NB4 (cell line): ENCODE measurements at regions not wholly inside any gene's neighbourhood (a gene's known extent, or its start where the extent isn't known, plus 50 kb on each side); places are given as distances from the start of the nearest gene placed in this dataset.

Experiments used
- CTCF ChIP-seq: IDR thresholded peaks from one replicate; pipeline ENCODE4 v1.5.1; 2012; ENCODE audit warnings: low read depth, low read length
- MAX ChIP-seq: IDR thresholded peaks from 2 replicates; pipeline ENCODE4 v1.6.1; 2011; ENCODE audit warnings: low read depth, low read length
- MYC ChIP-seq: IDR thresholded peaks from 2 replicates; pipeline ENCODE4 v1.6.1; 2011; ENCODE audit warnings: low read depth, low read length
- POLR2A ChIP-seq: IDR thresholded peaks from 2 replicates; pipeline ENCODE4 v1.6.1; 2011; ENCODE audit warnings: mild to moderate bottlenecking; ENCODE audit not compliant: insufficient read length; ENCODE audit errors: extremely low read depth

GRCh38 chr9:134489621-134490408 lies 151.8 kb upstream of the COL5A1 start:
- TF ChIP-seq CTCF (no peak), MAX (no peak), POLR2A (no peak), MYC (no peak)
